ENCODE measurements at regions not wholly inside any gene's neighbourhood (a gene's known extent, or its start where the extent isn't known, plus 50 kb on each side); places are given as distances from the start of the nearest gene placed in this dataset.

DNA sequence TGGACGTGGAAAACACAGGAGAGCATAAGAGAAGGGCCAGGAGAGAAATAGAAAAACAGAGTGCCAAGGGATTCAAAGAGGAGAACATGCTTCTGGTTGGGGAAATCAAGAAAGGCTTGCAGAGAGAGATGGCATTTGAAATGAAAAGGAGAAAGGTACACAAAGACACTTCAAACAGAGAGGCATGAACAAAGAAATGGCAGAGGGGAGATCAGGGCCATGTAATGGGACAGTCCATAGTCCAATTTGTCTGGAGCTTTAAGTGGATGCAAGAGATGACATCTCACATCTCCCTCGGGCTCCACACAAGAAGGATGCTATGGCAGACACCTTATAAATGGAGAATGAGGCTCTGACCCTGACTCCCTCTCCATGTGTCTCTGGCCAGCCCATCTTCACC, 331.1 kb downstream of the MLLT3 start:
- H3K27me3 ChIP-seq (ENCODE audit: control insufficient read depth, insufficient read depth, low read length), result no peaks in the 10 kb centered on the region
- no peaks in the 10 kb centered on the region for H3K36me3 ChIP-seq (ENCODE audit: control insufficient read depth, insufficient read depth, low read length)
- peaks cover 4% of the 10 kb centered on the region for H3K4me1 ChIP-seq (ENCODE audit: control insufficient read depth, insufficient read depth, low read length)
- H3K4me3 ChIP-seq (ENCODE audit: low read length), result no peak overlapping the region
- no peak overlapping the region for H3K9ac ChIP-seq (ENCODE audit: low read length)
- no peak overlapping the region for H3K27ac ChIP-seq (ENCODE audit: low read depth, low read length)

DNA sequence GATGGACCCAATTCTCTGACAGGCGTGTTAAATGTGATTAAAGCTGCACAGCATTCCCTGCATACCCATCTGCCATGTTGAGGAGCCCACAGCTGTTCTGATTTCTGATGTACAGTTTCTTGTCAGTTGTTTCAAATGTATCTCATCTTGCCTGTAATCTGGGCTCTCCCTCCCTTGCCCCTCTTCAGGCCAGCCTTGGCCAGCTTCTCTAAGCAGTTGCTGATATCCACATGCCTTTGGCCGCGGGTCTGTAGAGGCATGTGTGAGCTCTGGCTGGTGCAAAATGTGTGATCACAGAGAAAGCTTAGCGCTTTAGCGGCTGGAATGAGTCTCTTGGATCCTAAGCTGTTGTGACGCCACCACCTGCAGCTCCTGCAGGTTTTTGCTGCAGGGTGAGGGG, 332.0 kb downstream of the MLLT3 start:
- no peaks in the 10 kb centered on the region for H3K36me3 ChIP-seq (ENCODE audit: control insufficient read depth, insufficient read depth, low read length)
- H3K9ac ChIP-seq (ENCODE audit: low read length), result no peak overlapping the region
- no peak overlapping the region for H3K27ac ChIP-seq (ENCODE audit: low read depth, low read length)
- no peaks in the 10 kb centered on the region for H3K27me3 ChIP-seq (ENCODE audit: control insufficient read depth, insufficient read depth, low read length)
- no peak overlapping the region for H3K4me3 ChIP-seq (ENCODE audit: low read length)
- peaks cover 4% of the 10 kb centered on the region for H3K4me1 ChIP-seq (ENCODE audit: control insufficient read depth, insufficient read depth, low read length)

DNA sequence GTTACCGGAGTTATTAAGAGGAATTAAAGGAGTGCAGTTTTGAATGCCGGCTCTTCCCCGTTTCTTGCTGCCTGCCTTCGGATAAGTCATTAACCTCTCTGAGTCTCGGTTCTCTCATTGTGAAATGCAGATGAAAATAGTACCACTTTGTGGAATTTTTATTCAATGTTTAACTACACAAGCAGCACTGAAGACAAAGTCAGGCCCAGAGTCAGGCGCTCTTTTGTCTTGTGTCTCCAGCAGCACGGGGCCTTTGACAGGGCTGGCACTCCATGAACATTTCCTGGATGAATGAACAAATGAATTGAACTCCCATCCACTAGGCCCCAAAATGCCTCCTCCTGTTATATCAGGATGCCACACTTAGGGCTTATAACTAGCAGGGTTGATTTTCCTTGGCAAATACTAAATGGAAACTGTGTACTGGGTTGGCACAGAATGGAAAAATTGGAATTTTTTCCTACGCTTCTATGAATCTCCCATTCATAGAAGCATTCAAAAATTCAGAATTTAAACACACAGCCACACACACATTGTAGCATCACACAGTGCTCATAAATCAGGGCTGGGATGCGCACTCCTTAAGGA, 332.8 kb downstream of the MLLT3 start:
- H3K36me3 ChIP-seq (ENCODE audit: control insufficient read depth, insufficient read depth, low read length), result no peaks in the 10 kb centered on the region
- H3K27me3 ChIP-seq (ENCODE audit: control insufficient read depth, insufficient read depth, low read length), result no peaks in the 10 kb centered on the region
- H3K4me3 ChIP-seq (ENCODE audit: low read length), result no peak overlapping the region
- H3K27ac ChIP-seq (ENCODE audit: low read depth, low read length), result no peak overlapping the region
- H3K4me1 ChIP-seq (ENCODE audit: control insufficient read depth, insufficient read depth, low read length), result peaks cover 4% of the 10 kb centered on the region
- no peak overlapping the region for H3K9ac ChIP-seq (ENCODE audit: low read length)

DNA sequence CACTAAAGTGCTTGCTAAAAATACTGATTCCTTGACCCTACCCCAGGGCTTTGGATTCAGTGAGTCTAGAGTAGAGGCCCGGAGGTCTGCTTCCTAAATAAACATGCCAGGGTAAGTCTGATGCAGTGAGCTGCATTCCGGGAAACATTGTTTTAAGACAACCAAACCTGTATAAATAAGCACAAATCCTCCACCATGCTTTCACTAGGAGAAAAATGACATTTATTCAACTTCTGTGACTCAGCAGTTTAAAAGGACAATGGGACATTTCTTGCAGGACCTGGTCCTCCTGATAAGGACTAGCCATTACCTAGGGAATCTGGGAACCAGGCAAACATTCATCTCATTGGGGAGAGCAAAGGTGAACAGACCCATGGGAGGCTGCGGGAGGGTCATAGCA, 335.3 kb downstream of the MLLT3 start:
- Histone ChIP-seq H3K4me3 (ENCODE audit: low read length) (no peak overlapping the region), H3K9ac (ENCODE audit: low read length) (no peak overlapping the region), H3K27ac (ENCODE audit: low read depth, low read length) (no peak overlapping the region), H3K36me3 (ENCODE audit: control insufficient read depth, insufficient read depth, low read length) (no peaks in the 10 kb centered on the region), H3K27me3 (ENCODE audit: control insufficient read depth, insufficient read depth, low read length) (no peaks in the 10 kb centered on the region), H3K4me1 (ENCODE audit: control insufficient read depth, insufficient read depth, low read length) (peaks cover 4% of the 10 kb centered on the region)

DNA sequence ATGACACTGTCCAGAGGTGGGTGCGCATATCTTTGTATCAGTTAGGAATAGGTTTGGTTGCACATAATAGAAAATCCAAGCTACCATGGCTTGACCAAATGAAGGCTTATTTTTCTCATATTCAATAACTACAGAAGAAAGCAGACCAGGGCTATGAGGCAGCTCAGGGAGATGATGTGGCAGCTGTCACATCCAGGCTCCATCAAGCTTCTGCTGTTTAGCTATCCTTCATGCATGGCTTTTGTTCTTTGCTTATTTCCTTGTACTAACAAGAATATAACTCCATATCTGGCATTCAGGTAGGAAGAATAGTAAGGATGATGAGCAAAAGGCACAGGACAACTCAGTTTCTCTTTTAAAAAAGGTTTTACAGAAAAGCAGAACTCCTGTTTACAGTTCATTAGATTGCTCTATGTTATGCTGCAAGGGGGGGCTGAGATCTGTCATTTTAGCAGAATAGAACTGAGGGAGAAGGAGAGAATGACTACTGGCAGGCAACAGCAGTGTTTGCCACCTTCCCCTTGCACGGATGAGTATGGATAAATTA, 336.1 kb downstream of the MLLT3 start:
- Histone ChIP-seq H3K4me3 (ENCODE audit: low read length) (no peak overlapping the region), H3K27me3 (ENCODE audit: control insufficient read depth, insufficient read depth, low read length) (no peaks in the 10 kb centered on the region), H3K27ac (ENCODE audit: low read depth, low read length) (no peak overlapping the region), H3K9ac (ENCODE audit: low read length) (no peak overlapping the region), H3K4me1 (ENCODE audit: control insufficient read depth, insufficient read depth, low read length) (peaks cover 4% of the 10 kb centered on the region), H3K36me3 (ENCODE audit: control insufficient read depth, insufficient read depth, low read length) (no peaks in the 10 kb centered on the region)

- Histone ChIP-seq H3K4me1 (ENCODE audit: control insufficient read depth, insufficient read depth, low read length) (peaks cover 4% of the 10 kb centered on the region), H3K9ac (ENCODE audit: low read length) (no peak overlapping the region), H3K36me3 (ENCODE audit: control insufficient read depth, insufficient read depth, low read length) (no peaks in the 10 kb centered on the region), H3K27me3 (ENCODE audit: control insufficient read depth, insufficient read depth, low read length) (no peaks in the 10 kb centered on the region), H3K27ac (ENCODE audit: low read depth, low read length) (no peak overlapping the region), H3K4me3 (ENCODE audit: low read length) (no peak overlapping the region)
Measured at GRCh38 chr9:20284601-20285289, 337.6 kb downstream of the MLLT3 start.

GRCh38 chr9:20280330-20280729, 342.0 kb downstream of the MLLT3 start:
- H3K27ac ChIP-seq (ENCODE audit: low read depth, low read length), result no peak overlapping the region
- no peak overlapping the region for H3K9ac ChIP-seq (ENCODE audit: low read length)
- H3K36me3 ChIP-seq (ENCODE audit: control insufficient read depth, insufficient read depth, low read length), result no peaks in the 10 kb centered on the region
- H3K27me3 ChIP-seq (ENCODE audit: control insufficient read depth, insufficient read depth, low read length), result no peaks in the 10 kb centered on the region
- H3K4me3 ChIP-seq (ENCODE audit: low read length), result no peak overlapping the region
- H3K4me1 ChIP-seq (ENCODE audit: control insufficient read depth, insufficient read depth, low read length), result no peaks in the 10 kb centered on the region

- no peak overlapping the region for H3K9ac ChIP-seq (ENCODE audit: low read length)
- no peaks in the 10 kb centered on the region for H3K36me3 ChIP-seq (ENCODE audit: control insufficient read depth, insufficient read depth, low read length)
- H3K27ac ChIP-seq (ENCODE audit: low read depth, low read length), result no peak overlapping the region
- H3K4me3 ChIP-seq (ENCODE audit: low read length), result no peak overlapping the region
- H3K4me1 ChIP-seq (ENCODE audit: control insufficient read depth, insufficient read depth, low read length), result no peaks in the 10 kb centered on the region
- H3K27me3 ChIP-seq (ENCODE audit: control insufficient read depth, insufficient read depth, low read length), result no peaks in the 10 kb centered on the region
Measured at GRCh38 chr9:20276762-20277161, 345.5 kb downstream of the MLLT3 start.

- Histone ChIP-seq H3K27me3 (ENCODE audit: control insufficient read depth, insufficient read depth, low read length) (no peaks in the 10 kb centered on the region), H3K36me3 (ENCODE audit: control insufficient read depth, insufficient read depth, low read length) (no peaks in the 10 kb centered on the region), H3K27ac (ENCODE audit: low read depth, low read length) (no peak overlapping the region), H3K4me3 (ENCODE audit: low read length) (no peak overlapping the region), H3K4me1 (ENCODE audit: control insufficient read depth, insufficient read depth, low read length) (peaks cover 3% of the 10 kb centered on the region), H3K9ac (ENCODE audit: low read length) (no peak overlapping the region)
Measured at GRCh38 chr9:20271723-20272122, 350.6 kb downstream of the MLLT3 start.

GRCh38 chr9:20271096-20271495, 351.2 kb downstream of the MLLT3 start:
- H3K27ac ChIP-seq (ENCODE audit: low read depth, low read length), result no peak overlapping the region
- H3K9ac ChIP-seq (ENCODE audit: low read length), result no peak overlapping the region
- peaks cover 3% of the 10 kb centered on the region for H3K4me1 ChIP-seq (ENCODE audit: control insufficient read depth, insufficient read depth, low read length)
- no peaks in the 10 kb centered on the region for H3K36me3 ChIP-seq (ENCODE audit: control insufficient read depth, insufficient read depth, low read length)
- H3K4me3 ChIP-seq (ENCODE audit: low read length), result no peak overlapping the region
- no peaks in the 10 kb centered on the region for H3K27me3 ChIP-seq (ENCODE audit: control insufficient read depth, insufficient read depth, low read length)

DNA sequence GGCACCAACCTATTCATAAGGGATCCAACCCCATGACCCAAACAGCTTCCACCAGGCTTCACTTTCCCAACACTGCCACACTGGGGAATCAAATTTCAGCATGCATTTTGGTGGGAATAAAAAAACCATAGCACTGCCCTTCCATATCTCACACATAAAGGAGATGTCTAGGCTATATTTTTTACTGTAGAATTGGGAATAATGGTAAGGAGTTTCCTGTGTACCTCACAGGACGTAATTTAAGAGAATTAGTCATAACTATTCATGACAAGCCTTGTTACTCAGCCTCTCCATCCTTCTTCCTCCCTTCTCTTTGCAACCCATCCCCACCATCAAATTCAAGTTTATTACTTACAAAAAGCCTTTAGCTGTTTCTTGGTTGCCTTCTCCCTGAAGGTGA, 352.1 kb downstream of the MLLT3 start:
- H3K27me3 ChIP-seq (ENCODE audit: control insufficient read depth, insufficient read depth, low read length), result no peaks in the 10 kb centered on the region
- H3K27ac ChIP-seq (ENCODE audit: low read depth, low read length), result no peak overlapping the region
- no peaks in the 10 kb centered on the region for H3K36me3 ChIP-seq (ENCODE audit: control insufficient read depth, insufficient read depth, low read length)
- no peak overlapping the region for H3K9ac ChIP-seq (ENCODE audit: low read length)
- H3K4me3 ChIP-seq (ENCODE audit: low read length), result no peak overlapping the region
- H3K4me1 ChIP-seq (ENCODE audit: control insufficient read depth, insufficient read depth, low read length), result peaks cover 3% of the 10 kb centered on the region

DNA sequence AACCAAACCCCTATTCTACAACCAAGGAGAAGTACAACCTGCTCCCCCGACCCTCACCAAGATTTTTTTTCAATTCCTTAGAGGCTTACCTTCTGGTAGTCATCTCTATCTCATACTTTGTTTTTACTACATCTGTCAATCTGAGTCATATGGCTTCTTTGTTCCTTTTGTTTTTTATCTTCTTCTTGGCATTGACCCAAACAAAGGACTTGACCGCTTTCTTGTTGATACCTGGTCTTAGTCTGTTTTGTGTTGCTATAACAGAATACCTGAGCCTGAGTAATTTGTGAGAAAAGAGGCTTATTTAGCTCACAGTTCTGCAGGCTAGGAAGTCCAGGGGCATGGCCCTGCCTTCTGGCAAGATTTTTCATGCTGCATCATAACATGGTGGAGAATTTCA, 352.7 kb downstream of the MLLT3 start:
- Histone ChIP-seq H3K4me1 (ENCODE audit: control insufficient read depth, insufficient read depth, low read length) (peaks cover 3% of the 10 kb centered on the region), H3K9ac (ENCODE audit: low read length) (no peak overlapping the region), H3K4me3 (ENCODE audit: low read length) (no peak overlapping the region), H3K27ac (ENCODE audit: low read depth, low read length) (no peak overlapping the region), H3K36me3 (ENCODE audit: control insufficient read depth, insufficient read depth, low read length) (no peaks in the 10 kb centered on the region), H3K27me3 (ENCODE audit: control insufficient read depth, insufficient read depth, low read length) (no peaks in the 10 kb centered on the region)

- Histone ChIP-seq H3K4me3 (ENCODE audit: low read length) (no peak overlapping the region), H3K9ac (ENCODE audit: low read length) (no peak overlapping the region), H3K27ac (ENCODE audit: low read depth, low read length) (no peak overlapping the region), H3K27me3 (ENCODE audit: control insufficient read depth, insufficient read depth, low read length) (no peaks in the 10 kb centered on the region), H3K4me1 (ENCODE audit: control insufficient read depth, insufficient read depth, low read length) (no peaks in the 10 kb centered on the region), H3K36me3 (ENCODE audit: control insufficient read depth, insufficient read depth, low read length) (no peaks in the 10 kb centered on the region)
Measured at GRCh38 chr9:20264896-20265295, 357.4 kb downstream of the MLLT3 start.

All from rectal smooth muscle tissue (tissue), 1 donor.